PC-9 (cell line): ENCODE measurements at regions not wholly inside any gene's neighbourhood (a gene's known extent, or its start where the extent isn't known, plus 50 kb on each side); places are given as distances from the start of the nearest gene placed in this dataset.

ENCODE experiments used
- BruUV-seq: library from RNA; stranded (reverse); fragments of 400-500 nt; replicated peaks from 2 replicates; lab custom pipeline; 2021; lab: Mats Ljungman, UMichigan
- CTCF ChIA-PET: fragments of 300-600 bp; sonication (Branson Sonifier 250); formaldehyde crosslinking; loops from one replicate; lab custom pipeline; 2022; ENCODE audit warnings: antibody characterized with exemption; lab: Charles Lee
- POLR2A ChIA-PET: fragments of 300-600 bp; sonication (Branson Sonifier 250); formaldehyde crosslinking; loops from one replicate; lab custom pipeline; 2022; ENCODE audit warnings: antibody characterized with exemption; ENCODE audit not compliant: unreplicated experiment; lab: Charles Lee
- DNase-seq, 2 experiments: peaks; one replicate each; pipeline versions ENCODE4 v3.0.0 to v3.0.0-alpha.2; 2015 to 2022; ENCODE audit warnings: mixed read lengths in 1 of 2
- H2AFZ ChIP-seq: fragments of 200-600 bp; sonication (generic); 2 replicates; pipeline ENCODE4 v1.8.1; 2017; ENCODE audit warnings: antibody characterized with exemption
- H3F3A ChIP-seq: fragments of 200-600 bp; sonication (generic); 2 replicates; pipeline ENCODE4 v1.8.1; 2017; ENCODE audit warnings: antibody characterized with exemption, mild to moderate bottlenecking, low read depth; ENCODE audit not compliant: insufficient read depth
- H3K27ac ChIP-seq: fragments of 200-600 bp; sonication (generic); 2 replicates; pipeline ENCODE4 v1.6.1; 2016; ENCODE audit warnings: mixed run types
- H3K27me3 ChIP-seq: fragments of 200-600 bp; sonication (generic); 2 replicates; pipeline ENCODE4 v1.6.1; 2016; ENCODE audit warnings: low read depth, mixed run types; ENCODE audit not compliant: insufficient read depth
- H3K36me3 ChIP-seq: fragments of 200-600 bp; sonication (generic); 2 replicates; pipeline ENCODE4 v1.6.1; 2016; ENCODE audit warnings: low read depth, mixed run types
- H3K4me1 ChIP-seq: fragments of 200-600 bp; sonication (generic); replicated peaks from 2 replicates; pipeline ENCODE4 v1.6.1; 2016; ENCODE audit warnings: mixed run types; ENCODE audit not compliant: insufficient read depth
- H3K4me2 ChIP-seq: fragments of 200-600 bp; sonication (generic); 2 replicates; pipeline ENCODE4 v1.6.1; 2017; ENCODE audit warnings: mixed run types
- H3K4me3 ChIP-seq: fragments of 200-600 bp; sonication (generic); 2 replicates; pipeline ENCODE4 v1.6.1; 2016; ENCODE audit warnings: mixed run types
- H3K79me2 ChIP-seq: fragments of 200-600 bp; sonication (generic); 2 replicates; pipeline ENCODE4 v1.6.1; 2017; ENCODE audit warnings: low read depth, mixed run types
- H3K9me2 ChIP-seq: fragments of 200-600 bp; sonication (generic); 2 replicates; pipeline ENCODE4 v1.8.1; 2017; ENCODE audit warnings: mild to moderate bottlenecking; ENCODE audit not compliant: insufficient read depth
- H3K9me3 ChIP-seq: fragments of 200-600 bp; sonication (generic); 2 replicates; pipeline ENCODE4 v1.8.1; 2016; ENCODE audit warnings: low read depth; ENCODE audit not compliant: insufficient read depth
- H4K20me1 ChIP-seq: fragments of 200-600 bp; sonication (generic); 2 replicates; pipeline ENCODE4 v1.8.1; 2017; ENCODE audit not compliant: insufficient read depth
- CTCF ChIP-seq: fragments of 200-600 bp; sonication (generic); conservative IDR thresholded peaks from 2 replicates; pipeline ENCODE4 v1.6.1; 2017; ENCODE audit warnings: mixed run types, antibody characterized with exemption, mild to moderate bottlenecking, moderate library complexity
- EZH2 ChIP-seq: fragments of 200-600 bp; sonication (generic); IDR thresholded peaks from 2 replicates; pipeline ENCODE4 v1.8.0; 2017; ENCODE audit warnings: antibody characterized with exemption, low read depth
- intact Hi-C: fragments of 100-400 bp; cut with micrococcal nuclease; formaldehyde crosslinking; loops from one replicate; pipeline ENCODE4 v1.10.0; 2022; ENCODE audit not compliant: unreplicated experiment

- H3K4me1 ChIP-seq, result no peaks in the 10 kb centered on the region
- intact Hi-C loops, result no loop called here
Measured at GRCh38 chr12:45547822-45548221, 181.7 kb upstream of the ARID2 start.

GRCh38 chr12:45548426-45548825 lies 181.1 kb upstream of the ARID2 start:
- CTCF ChIA-PET, result interaction anchor here (1.5 kb wide), 1 partner anchor 178 kb away, joined by 5 read pairs; no protein-coding TSS in a partner anchor

More at GRCh38 chr12:45547822-45548221, 181.7 kb upstream of the ARID2 start:
- Histone ChIP-seq H4K20me1 (no peaks in the 10 kb centered on the region), H2AFZ (no peak overlapping the region), H3K27ac (no peak overlapping the region), H3F3A (no peaks in the 10 kb centered on the region), H3K36me3 (no peaks in the 10 kb centered on the region), H3K9me3 (no peaks in the 10 kb centered on the region), H3K79me2 (no peaks in the 10 kb centered on the region), H3K9me2 (no peaks in the 10 kb centered on the region), H3K4me3 (no peak overlapping the region), H3K27me3 (no peaks in the 10 kb centered on the region), H3K4me2 (no peak overlapping the region)
- no peak for TF ChIP-seq EZH2
- no peak; the same call in 1 of the 2 replicates for TF ChIP-seq CTCF
- POLR2A ChIA-PET, result interaction anchor here (0.6 kb wide), 1 partner anchor 443 kb away, joined by 3 read pairs; no protein-coding TSS in a partner anchor
- CTCF ChIA-PET, result interaction anchor here (1.5 kb wide), 1 partner anchor 178 kb away, joined by 5 read pairs; no protein-coding TSS in a partner anchor
- DNase-seq, result no peak
- BruUV-seq, result no TSS peak

GRCh38 chr12:45549337-45549902 lies 180.1 kb upstream of the ARID2 start:
- Histone ChIP-seq H3K4me2 (no peak overlapping the region), H3K79me2 (no peaks in the 10 kb centered on the region), H3K4me1 (no peaks in the 10 kb centered on the region), H3K27me3 (no peaks in the 10 kb centered on the region), H3K27ac (no peak overlapping the region), H2AFZ (no peak overlapping the region), H4K20me1 (no peaks in the 10 kb centered on the region), H3K9me2 (no peaks in the 10 kb centered on the region), H3K4me3 (no peak overlapping the region), H3F3A (no peaks in the 10 kb centered on the region), H3K36me3 (no peaks in the 10 kb centered on the region), H3K9me3 (no peaks in the 10 kb centered on the region)
- TF ChIP-seq EZH2 (no peak), CTCF (no peak)
- DNase-seq, result no peak
- CTCF ChIA-PET, result no interaction called here
- intact Hi-C loops, result no loop called here
- no TSS peak for BruUV-seq
- POLR2A ChIA-PET, result interaction anchor here (0.6 kb wide), 1 partner anchor 351 kb away, joined by 4 read pairs; no protein-coding TSS in a partner anchor

More at GRCh38 chr12:45548426-45548825, 181.1 kb upstream of the ARID2 start:
- Histone ChIP-seq H3F3A (no peaks in the 10 kb centered on the region), H3K4me1 (no peaks in the 10 kb centered on the region), H3K36me3 (no peaks in the 10 kb centered on the region), H3K4me3 (no peak overlapping the region), H3K79me2 (no peaks in the 10 kb centered on the region), H4K20me1 (no peaks in the 10 kb centered on the region), H3K9me2 (no peaks in the 10 kb centered on the region), H2AFZ (no peak overlapping the region), H3K27me3 (no peaks in the 10 kb centered on the region), H3K9me3 (no peaks in the 10 kb centered on the region), H3K27ac (no peak overlapping the region), H3K4me2 (no peak overlapping the region)
- DNase-seq, result no peak
- BruUV-seq, result no TSS peak
- intact Hi-C loops, result no loop called here
- no peak for TF ChIP-seq EZH2
- no peak for TF ChIP-seq CTCF
- POLR2A ChIA-PET, result interaction anchor here (0.6 kb wide), 1 partner anchor 443 kb away, joined by 3 read pairs; no protein-coding TSS in a partner anchor
